GM23248 (cell line): ENCODE measurements at regions not wholly inside any gene's neighbourhood (a gene's known extent, or its start where the extent isn't known, plus 50 kb on each side); places are given as distances from the start of the nearest gene placed in this dataset.

Experiments
- EZH2 ChIP-seq: fragments of 200-600 bp; sonication (generic); IDR thresholded peaks from 2 replicates; pipeline ENCODE4 v1.6.1; 2018; ENCODE audit warnings: antibody characterized with exemption, mild to moderate bottlenecking; ENCODE audit not compliant: insufficient read depth, poor library complexity, severe bottlenecking
- EZH2phosphoT487 ChIP-seq: fragments of 200-600 bp; sonication (generic); IDR thresholded peaks from 2 replicates; pipeline ENCODE4 v1.6.1; 2018; ENCODE audit warnings: antibody characterized with exemption, moderate library complexity, mild to moderate bottlenecking, low read depth; ENCODE audit not compliant: insufficient read depth

- TF ChIP-seq EZH2phosphoT487: no peak
- TF ChIP-seq EZH2: no peak
Observed at GRCh38 chr3:106349191-106349881, 480.5 kb upstream of the CBLB start.
